ENCODE measurements at regions not wholly inside any gene's neighbourhood (a gene's known extent, or its start where the extent isn't known, plus 50 kb on each side); places are given as distances from the start of the nearest gene placed in this dataset.

DNA sequence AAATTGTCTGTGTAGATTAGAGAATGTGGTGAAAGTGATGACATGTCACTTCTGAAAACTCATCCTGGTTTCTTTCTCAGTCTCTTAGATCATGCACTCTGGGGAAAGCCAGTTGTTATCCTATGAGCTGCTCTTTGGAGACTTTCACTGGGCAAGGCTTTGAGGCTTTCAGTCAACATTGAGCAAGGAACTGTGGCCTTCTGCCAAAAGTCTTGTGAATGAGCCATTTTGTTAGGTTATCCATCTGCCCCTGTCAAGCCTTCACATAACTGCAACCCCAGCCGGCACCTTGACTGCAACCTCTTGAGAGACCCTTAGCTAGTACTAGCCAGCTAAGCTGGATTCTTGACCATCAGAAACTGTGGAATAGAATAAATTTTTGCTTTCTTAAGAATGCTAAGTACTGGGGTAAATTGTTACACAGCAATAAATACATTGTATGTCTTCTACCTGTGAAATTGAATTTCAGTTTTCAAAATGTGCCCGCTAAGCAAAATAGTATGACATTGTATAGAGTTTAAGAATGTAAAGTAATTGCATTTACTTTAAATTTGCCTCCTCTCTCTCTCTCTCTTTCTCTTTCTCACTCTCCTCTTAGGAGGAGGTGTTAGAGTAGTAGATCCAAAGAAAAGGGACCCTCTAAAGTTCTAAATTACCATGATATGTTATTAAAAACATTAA lies 1273.0 kb downstream of the RAPGEF2 start:
- ChIA-PET POLR2A (no interaction called here), CTCF (ENCODE audit: low intra/inter-chr PET ratio, low total read pairs) (no interaction called here)
- no peaks in the 10 kb centered on the region for H3K79me2 ChIP-seq (ENCODE audit: insufficient read depth, low read length)
- in situ Hi-C loops (cut with HindIII; ENCODE audit: extremely low pct_ligation_motif_present, low pct_unique_long_range_greater_than_20kb) = no loop called here
- no peaks in the 10 kb centered on the region for H4K20me1 ChIP-seq (ENCODE audit: insufficient read depth, low read length)
- no peaks in the 10 kb centered on the region for H3K36me3 ChIP-seq (replicated peaks in 1 of 2; ENCODE audit: control insufficient read depth in 1 of 2, insufficient read depth in 2 of 2, low read length in 2 of 2)
- no peak for ATAC-seq
- H3K4me3 ChIP-seq (replicated peaks in 1 of 3; ENCODE audit: insufficient read depth in 1 of 3, low read depth in 2 of 3, low read length in 3 of 3) = no peak overlapping the region
- no peak for TF ChIP-seq ZNF567 (CRISPR knock-in tag; IDR thresholded peaks at IDR 0.05; ENCODE audit: borderline replicate concordance)
- no peak for TF ChIP-seq SRY (CRISPR knock-in tag; IDR thresholded peaks at IDR 0.05)
- TF ChIP-seq HNRNPLL (IDR thresholded peaks at IDR 0.05; ENCODE audit: low read depth, low read length, poor library complexity, severe bottlenecking) = no peak
- no peak for TF ChIP-seq AHR (CRISPR knock-in tag; IDR thresholded peaks at IDR 0.05)
- no peak for TF ChIP-seq ZNF501 (CRISPR knock-in tag; IDR thresholded peaks at IDR 0.05)
- TF ChIP-seq, protein P1, sequence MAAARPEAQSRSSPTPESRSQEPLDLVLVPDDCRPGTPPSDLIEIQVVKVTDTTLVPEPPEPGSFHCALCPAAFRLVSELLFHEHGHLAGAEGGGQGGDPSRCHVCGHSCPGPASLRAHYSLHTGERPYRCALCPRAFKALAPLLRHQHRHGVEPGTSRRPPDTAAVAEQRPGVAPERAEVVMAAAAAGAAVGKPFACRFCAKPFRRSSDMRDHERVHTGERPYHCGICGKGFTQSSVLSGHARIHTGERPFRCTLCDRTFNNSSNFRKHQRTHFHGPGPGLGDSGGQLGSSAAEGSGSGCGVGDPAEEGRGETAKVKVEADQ (CRISPR knock-in tag; IDR thresholded peaks at IDR 0.05; ENCODE audit: borderline replicate concordance) = no peak
- TF ChIP-seq MAFK (conservative IDR thresholded peaks at IDR 0.05 in 1 of 2, IDR thresholded peaks at IDR 0.05 in 1 of 2; ENCODE audit: low read length in 2 of 2) = peak; percentile 32 to 67; a peak in 3 of 4 replicates
- no peak for TF ChIP-seq NFE2 (CRISPR knock-in tag; IDR thresholded peaks at IDR 0.05)
- TF ChIP-seq ZNF552 (CRISPR knock-in tag; IDR thresholded peaks at IDR 0.05; ENCODE audit: borderline replicate concordance) = no peak
- TF ChIP-seq, protein P2, sequence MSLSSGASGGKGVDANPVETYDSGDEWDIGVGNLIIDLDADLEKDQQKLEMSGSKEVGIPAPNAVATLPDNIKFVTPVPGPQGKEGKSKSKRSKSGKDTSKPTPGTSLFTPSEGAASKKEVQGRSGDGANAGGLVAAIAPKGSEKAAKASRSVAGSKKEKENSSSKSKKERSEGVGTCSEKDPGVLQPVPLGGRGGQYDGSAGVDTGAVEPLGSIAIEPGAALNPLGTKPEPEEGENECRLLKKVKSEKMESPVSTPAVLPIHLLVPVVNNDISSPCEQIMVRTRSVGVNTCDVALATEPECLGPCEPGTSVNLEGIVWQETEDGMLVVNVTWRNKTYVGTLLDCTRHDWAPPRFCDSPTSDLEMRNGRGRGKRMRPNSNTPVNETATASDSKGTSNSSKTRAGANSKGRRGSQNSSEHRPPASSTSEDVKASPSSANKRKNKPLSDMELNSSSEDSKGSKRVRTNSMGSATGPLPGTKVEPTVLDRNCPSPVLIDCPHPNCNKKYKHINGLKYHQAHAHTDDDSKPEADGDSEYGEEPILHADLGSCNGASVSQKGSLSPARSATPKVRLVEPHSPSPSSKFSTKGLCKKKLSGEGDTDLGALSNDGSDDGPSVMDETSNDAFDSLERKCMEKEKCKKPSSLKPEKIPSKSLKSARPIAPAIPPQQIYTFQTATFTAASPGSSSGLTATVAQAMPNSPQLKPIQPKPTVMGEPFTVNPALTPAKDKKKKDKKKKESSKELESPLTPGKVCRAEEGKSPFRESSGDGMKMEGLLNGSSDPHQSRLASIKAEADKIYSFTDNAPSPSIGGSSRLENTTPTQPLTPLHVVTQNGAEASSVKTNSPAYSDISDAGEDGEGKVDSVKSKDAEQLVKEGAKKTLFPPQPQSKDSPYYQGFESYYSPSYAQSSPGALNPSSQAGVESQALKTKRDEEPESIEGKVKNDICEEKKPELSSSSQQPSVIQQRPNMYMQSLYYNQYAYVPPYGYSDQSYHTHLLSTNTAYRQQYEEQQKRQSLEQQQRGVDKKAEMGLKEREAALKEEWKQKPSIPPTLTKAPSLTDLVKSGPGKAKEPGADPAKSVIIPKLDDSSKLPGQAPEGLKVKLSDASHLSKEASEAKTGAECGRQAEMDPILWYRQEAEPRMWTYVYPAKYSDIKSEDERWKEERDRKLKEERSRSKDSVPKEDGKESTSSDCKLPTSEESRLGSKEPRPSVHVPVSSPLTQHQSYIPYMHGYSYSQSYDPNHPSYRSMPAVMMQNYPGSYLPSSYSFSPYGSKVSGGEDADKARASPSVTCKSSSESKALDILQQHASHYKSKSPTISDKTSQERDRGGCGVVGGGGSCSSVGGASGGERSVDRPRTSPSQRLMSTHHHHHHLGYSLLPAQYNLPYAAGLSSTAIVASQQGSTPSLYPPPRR (CRISPR knock-in tag; IDR thresholded peaks at IDR 0.05; ENCODE audit: borderline replicate concordance) = no peak
- TF ChIP-seq DNMT1 (CRISPR knock-in tag; IDR thresholded peaks at IDR 0.05) = no peak
- no peak for TF ChIP-seq ZNF879 (CRISPR knock-in tag; IDR thresholded peaks at IDR 0.05)
- TF ChIP-seq, protein P3, sequence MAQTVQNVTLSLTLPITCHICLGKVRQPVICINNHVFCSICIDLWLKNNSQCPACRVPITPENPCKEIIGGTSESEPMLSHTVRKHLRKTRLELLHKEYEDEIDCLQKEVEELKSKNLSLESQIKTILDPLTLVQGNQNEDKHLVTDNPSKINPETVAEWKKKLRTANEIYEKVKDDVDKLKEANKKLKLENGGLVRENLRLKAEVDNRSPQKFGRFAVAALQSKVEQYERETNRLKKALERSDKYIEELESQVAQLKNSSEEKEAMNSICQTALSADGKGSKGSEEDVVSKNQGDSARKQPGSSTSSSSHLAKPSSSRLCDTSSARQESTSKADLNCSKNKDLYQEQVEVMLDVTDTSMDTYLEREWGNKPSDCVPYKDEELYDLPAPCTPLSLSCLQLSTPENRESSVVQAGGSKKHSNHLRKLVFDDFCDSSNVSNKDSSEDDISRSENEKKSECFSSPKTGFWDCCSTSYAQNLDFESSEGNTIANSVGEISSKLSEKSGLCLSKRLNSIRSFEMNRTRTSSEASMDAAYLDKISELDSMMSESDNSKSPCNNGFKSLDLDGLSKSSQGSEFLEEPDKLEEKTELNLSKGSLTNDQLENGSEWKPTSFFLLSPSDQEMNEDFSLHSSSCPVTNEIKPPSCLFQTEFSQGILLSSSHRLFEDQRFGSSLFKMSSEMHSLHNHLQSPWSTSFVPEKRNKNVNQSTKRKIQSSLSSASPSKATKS (CRISPR knock-in tag; IDR thresholded peaks at IDR 0.05) = no peak
- TF ChIP-seq MAFF (IDR thresholded peaks at IDR 0.05; ENCODE audit: low read depth, low read length) = peak; percentile 55; the same call in 1 of the 2 replicates
- no peak for TF ChIP-seq ZNF768 (CRISPR knock-in tag; IDR thresholded peaks at IDR 0.05)
- intact Hi-C loops (cut with micrococcal nuclease; ENCODE audit: unreplicated experiment) = no loop called here
- H3K27ac ChIP-seq (ENCODE audit: extremely low read length, insufficient read depth, low read length) = no peak overlapping the region
- WGBS (ENCODE audit: low lambda C conversion rate) = 1% methylated on average over 2 of the region's 2 CpGs
- H3K9me3 ChIP-seq (ENCODE audit: low read length) = no peaks in the 10 kb centered on the region
- H2AFZ ChIP-seq (ENCODE audit: low read length) = no peak overlapping the region
- H3K4me2 ChIP-seq (ENCODE audit: low read depth, low read length) = no peak overlapping the region
- DNase-seq (ENCODE audit: low spot score) = no peak
- FAIRE-seq = no peak
- no peaks in the 10 kb centered on the region for H3K4me1 ChIP-seq (ENCODE audit: insufficient read depth, low read length)
- BruUV-seq (replicated peaks) = no TSS peak
- no peak overlapping the region for H3K9ac ChIP-seq (ENCODE audit: insufficient read depth, low read depth, low read length)
- no peaks in the 10 kb centered on the region for H3K27me3 ChIP-seq (ENCODE audit: control insufficient read depth in 1 of 2, insufficient read depth in 2 of 2, low read length in 2 of 2)
